ENCODE measurements at regions not wholly inside any gene's neighbourhood (a gene's known extent, or its start where the extent isn't known, plus 50 kb on each side); places are given as distances from the start of the nearest gene placed in this dataset.

DNA sequence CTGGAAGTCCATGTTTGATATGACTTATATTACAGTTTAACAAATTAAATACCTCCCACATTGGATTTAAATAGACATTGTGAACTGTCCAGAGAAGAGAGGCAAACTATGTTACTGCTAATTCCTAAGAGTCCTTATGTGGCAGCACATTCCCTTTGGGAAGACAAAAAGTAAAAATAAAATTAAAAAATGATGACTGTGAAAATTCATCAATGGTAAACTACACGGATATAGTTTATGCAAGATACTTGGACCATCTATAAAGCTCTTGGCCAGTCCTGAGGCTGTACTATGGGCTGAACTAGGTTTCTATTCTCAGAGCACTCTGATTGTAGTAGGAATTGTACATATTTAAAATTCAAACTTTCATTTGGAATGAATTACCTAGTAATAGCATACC lies 206.4 kb downstream of the LRRK2 start:
- no peak overlapping the region for H3K4me3 ChIP-seq
- no peak for DNase-seq (ENCODE audit: low spot score)
- H3K79me2 ChIP-seq = no peaks in the 10 kb centered on the region
- H3K9me3 ChIP-seq (ENCODE audit: low read depth) = no peaks in the 10 kb centered on the region
- no peaks in the 10 kb centered on the region for H4K20me1 ChIP-seq (ENCODE audit: insufficient read depth, poor library complexity, severe bottlenecking)
- H3K9me2 ChIP-seq (replicated peaks; ENCODE audit: insufficient read depth) = no peaks in the 10 kb centered on the region
- H3K27me3 ChIP-seq = no peaks in the 10 kb centered on the region
- no peaks in the 10 kb centered on the region for H3K4me1 ChIP-seq (ENCODE audit: insufficient read depth)
- no peaks in the 10 kb centered on the region for H3K36me3 ChIP-seq (replicated peaks; ENCODE audit: insufficient read depth, low read depth)
- whole genome bisulfite sequencing (ENCODE audit: low lambda C conversion rate, missing lambda C conversion rate) = 83% methylated on average over 1 of the region's 1 CpG
- no peak overlapping the region for H2AFZ ChIP-seq
- TF ChIP-seq EZH2 (IDR thresholded peaks at IDR 0.05; ENCODE audit: borderline replicate concordance) = no peak
- TF ChIP-seq, protein P1, sequence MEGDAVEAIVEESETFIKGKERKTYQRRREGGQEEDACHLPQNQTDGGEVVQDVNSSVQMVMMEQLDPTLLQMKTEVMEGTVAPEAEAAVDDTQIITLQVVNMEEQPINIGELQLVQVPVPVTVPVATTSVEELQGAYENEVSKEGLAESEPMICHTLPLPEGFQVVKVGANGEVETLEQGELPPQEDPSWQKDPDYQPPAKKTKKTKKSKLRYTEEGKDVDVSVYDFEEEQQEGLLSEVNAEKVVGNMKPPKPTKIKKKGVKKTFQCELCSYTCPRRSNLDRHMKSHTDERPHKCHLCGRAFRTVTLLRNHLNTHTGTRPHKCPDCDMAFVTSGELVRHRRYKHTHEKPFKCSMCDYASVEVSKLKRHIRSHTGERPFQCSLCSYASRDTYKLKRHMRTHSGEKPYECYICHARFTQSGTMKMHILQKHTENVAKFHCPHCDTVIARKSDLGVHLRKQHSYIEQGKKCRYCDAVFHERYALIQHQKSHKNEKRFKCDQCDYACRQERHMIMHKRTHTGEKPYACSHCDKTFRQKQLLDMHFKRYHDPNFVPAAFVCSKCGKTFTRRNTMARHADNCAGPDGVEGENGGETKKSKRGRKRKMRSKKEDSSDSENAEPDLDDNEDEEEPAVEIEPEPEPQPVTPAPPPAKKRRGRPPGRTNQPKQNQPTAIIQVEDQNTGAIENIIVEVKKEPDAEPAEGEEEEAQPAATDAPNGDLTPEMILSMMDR (IDR thresholded peaks at IDR 0.05; ENCODE audit: poor library complexity) = no peak
- TF ChIP-seq EZH2phosphoT487 (IDR thresholded peaks at IDR 0.05; ENCODE audit: low read depth, severe bottlenecking, unreplicated experiment) = no peak
- no peak overlapping the region for H3K4me2 ChIP-seq
- no peak overlapping the region for H3K27ac ChIP-seq

DNA sequence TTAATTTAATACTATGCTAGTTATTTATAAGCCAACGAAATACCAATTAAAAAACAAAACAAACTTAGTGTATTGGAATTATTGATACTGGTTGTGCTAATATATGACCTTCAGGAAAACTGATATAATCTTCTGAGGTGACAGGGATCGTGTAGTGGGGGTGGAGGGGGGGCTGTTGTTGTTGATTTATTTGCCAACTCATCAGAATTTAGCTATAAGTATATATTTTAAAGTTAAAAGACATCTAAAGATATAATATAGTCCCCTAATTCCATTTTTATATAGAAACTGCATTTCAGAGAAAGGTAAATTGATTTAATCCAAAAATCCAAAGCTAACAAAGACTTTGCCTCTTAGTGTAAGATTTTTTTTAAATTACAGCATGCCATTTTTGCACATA lies 210.5 kb downstream of the LRRK2 start:
- TF ChIP-seq EZH2 (IDR thresholded peaks at IDR 0.05; ENCODE audit: borderline replicate concordance) (no peak), EZH2phosphoT487 (IDR thresholded peaks at IDR 0.05; ENCODE audit: low read depth, severe bottlenecking, unreplicated experiment) (no peak)
- TF ChIP-seq, protein P1 (IDR thresholded peaks at IDR 0.05; ENCODE audit: poor library complexity) = no peak
- Histone ChIP-seq H3K9me3 (ENCODE audit: low read depth) (no peaks in the 10 kb centered on the region), H3K4me3 (no peak overlapping the region)

DNA sequence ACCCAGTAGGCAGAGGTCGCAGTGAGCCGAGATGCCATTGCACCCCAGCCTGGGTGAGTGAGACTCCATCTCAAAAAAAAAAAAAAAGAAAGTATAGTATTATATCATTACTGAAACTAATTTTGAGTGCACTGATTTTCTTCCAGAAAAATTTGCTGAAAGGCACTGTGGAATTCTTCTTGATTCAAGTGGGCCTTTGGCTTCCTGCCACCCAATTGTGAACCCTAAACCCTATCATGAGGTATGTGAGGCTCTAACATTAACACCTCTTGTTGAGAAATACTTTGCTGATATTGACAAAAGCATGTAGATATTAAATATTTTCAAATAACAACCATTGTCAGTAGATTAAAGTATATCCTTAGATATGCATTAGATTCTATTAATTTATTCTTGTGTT lies 211.2 kb downstream of the LRRK2 start:
- no peaks in the 10 kb centered on the region for H3K36me3 ChIP-seq (replicated peaks; ENCODE audit: insufficient read depth, low read depth)
- no peaks in the 10 kb centered on the region for H3K27me3 ChIP-seq
- H4K20me1 ChIP-seq (ENCODE audit: insufficient read depth, poor library complexity, severe bottlenecking) = no peaks in the 10 kb centered on the region
- no peaks in the 10 kb centered on the region for H3K4me1 ChIP-seq (ENCODE audit: insufficient read depth)
- no peaks in the 10 kb centered on the region for H3K79me2 ChIP-seq
- no peak overlapping the region for H3K27ac ChIP-seq
- no peaks in the 10 kb centered on the region for H3K9me3 ChIP-seq (ENCODE audit: low read depth)
- H3K4me3 ChIP-seq = no peak overlapping the region
- WGBS (ENCODE audit: low lambda C conversion rate, missing lambda C conversion rate) = 93% methylated on average over 2 of the region's 2 CpGs
- no peaks in the 10 kb centered on the region for H3K9me2 ChIP-seq (replicated peaks; ENCODE audit: insufficient read depth)
- TF ChIP-seq, protein P1 (IDR thresholded peaks at IDR 0.05; ENCODE audit: poor library complexity) = no peak
- no peak for TF ChIP-seq EZH2phosphoT487 (IDR thresholded peaks at IDR 0.05; ENCODE audit: low read depth, severe bottlenecking, unreplicated experiment)
- no peak for TF ChIP-seq EZH2 (IDR thresholded peaks at IDR 0.05; ENCODE audit: borderline replicate concordance)
- DNase-seq (ENCODE audit: low spot score) = no peak
- no peak overlapping the region for H2AFZ ChIP-seq
- H3K4me2 ChIP-seq = no peak overlapping the region

More for the DNA sequence above, 210.5 kb downstream of the LRRK2 start:
- Histone ChIP-seq H3K9me2 (replicated peaks; ENCODE audit: insufficient read depth) (no peaks in the 10 kb centered on the region), H3K79me2 (no peaks in the 10 kb centered on the region), H3K27me3 (no peaks in the 10 kb centered on the region), H3K4me2 (no peak overlapping the region), H2AFZ (no peak overlapping the region), H4K20me1 (ENCODE audit: insufficient read depth, poor library complexity, severe bottlenecking) (no peaks in the 10 kb centered on the region), H3K4me1 (ENCODE audit: insufficient read depth) (no peaks in the 10 kb centered on the region), H3K27ac (no peak overlapping the region), H3K36me3 (replicated peaks; ENCODE audit: insufficient read depth, low read depth) (no peaks in the 10 kb centered on the region)
- 78% methylated on average over 2 of the region's 2 CpGs for WGBS (ENCODE audit: low lambda C conversion rate, missing lambda C conversion rate)
- DNase-seq (ENCODE audit: low spot score) = no peak

DNA sequence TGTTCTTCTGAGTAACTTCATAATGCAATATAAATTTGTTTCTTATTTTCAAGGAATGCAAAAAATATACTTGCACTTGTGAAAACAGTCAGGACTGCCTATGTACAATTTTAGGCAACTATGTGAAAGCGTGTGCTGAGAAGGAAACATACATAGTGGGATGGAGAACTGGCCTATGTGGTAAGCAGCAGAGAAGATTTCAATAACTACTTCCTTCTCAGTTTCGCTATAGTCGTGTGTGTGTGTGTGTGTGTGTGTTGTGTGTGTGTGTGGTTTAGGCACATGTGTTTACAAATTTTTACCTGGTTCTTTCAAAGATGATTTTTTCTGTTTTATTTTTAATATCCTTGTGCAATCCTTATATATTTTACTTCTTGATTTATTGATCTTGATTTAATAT lies 211.8 kb downstream of the LRRK2 start:
- H3K9me2 ChIP-seq (replicated peaks; ENCODE audit: insufficient read depth) = no peaks in the 10 kb centered on the region
- H4K20me1 ChIP-seq (ENCODE audit: insufficient read depth, poor library complexity, severe bottlenecking) = no peaks in the 10 kb centered on the region
- no peak for DNase-seq (ENCODE audit: low spot score)
- H3K4me2 ChIP-seq = no peak overlapping the region
- no peak overlapping the region for H2AFZ ChIP-seq
- H3K27ac ChIP-seq = no peak overlapping the region
- H3K27me3 ChIP-seq = no peaks in the 10 kb centered on the region
- no peak overlapping the region for H3K4me3 ChIP-seq
- 75% methylated on average over 3 of the region's 3 CpGs for WGBS (ENCODE audit: low lambda C conversion rate, missing lambda C conversion rate)
- H3K4me1 ChIP-seq (ENCODE audit: insufficient read depth) = no peaks in the 10 kb centered on the region
- TF ChIP-seq, protein P1 (IDR thresholded peaks at IDR 0.05; ENCODE audit: poor library complexity) = no peak
- TF ChIP-seq EZH2 (IDR thresholded peaks at IDR 0.05; ENCODE audit: borderline replicate concordance) (no peak), EZH2phosphoT487 (IDR thresholded peaks at IDR 0.05; ENCODE audit: low read depth, severe bottlenecking, unreplicated experiment) (no peak)
- H3K9me3 ChIP-seq (ENCODE audit: low read depth) = no peaks in the 10 kb centered on the region
- no peaks in the 10 kb centered on the region for H3K36me3 ChIP-seq (replicated peaks; ENCODE audit: insufficient read depth, low read depth)
- H3K79me2 ChIP-seq = no peaks in the 10 kb centered on the region
